B cell (primary cell): ENCODE measurements at regions not wholly inside any gene's neighbourhood (a gene's known extent, or its start where the extent isn't known, plus 50 kb on each side); places are given as distances from the start of the nearest gene placed in this dataset.

ENCODE experiments used
- ATAC-seq: fragments of 200-7000 bp; cut with Tn5 transposase; one replicate; pipeline ENCODE4 v1.10.0; 2021; ENCODE audit warnings: low read depth, mild to moderate bottlenecking, moderate number of reproducible peaks, moderate library complexity
- CTCF ChIA-PET: fragments of 350-600 bp; sonication (Branson Sonifier 250); formaldehyde crosslinking; loops from one replicate; lab custom pipeline; 2021; ENCODE audit warnings: antibody characterized with exemption, inconsistent platforms; lab: Charles Lee
- POLR2A ChIA-PET: fragments of 350-600 bp; sonication (Branson Sonifier 250); formaldehyde crosslinking; loops from one replicate; lab custom pipeline; 2021; ENCODE audit warnings: antibody characterized with exemption; lab: Charles Lee
- DNase-seq: peaks from one replicate; pipeline ENCODE4 v3.0.0; 2013
- H2AFZ ChIP-seq: 2 replicates; pipeline ENCODE4 v1.6.1; 2012; ENCODE audit warnings: mild to moderate bottlenecking, low read depth, low read length; ENCODE audit not compliant: insufficient read depth, poor library complexity, severe bottlenecking
- H3K27ac ChIP-seq, 2 donors: 1 replicate in 1 of 2; 2 replicates in 1 of 2; pipeline ENCODE4 v1.5.1; 2012 to 2013; ENCODE audit warnings: low read length in 2 of 2, mild to moderate bottlenecking in 2 of 2, moderate library complexity in 1 of 2
- H3K27me3 ChIP-seq, 4 experiments: fragments of 200-600 bp in 1 of 4; sonication (generic) in 1 of 4; replicated peaks in 1 of 4; 1 replicate in 2 of 4; 2 replicates in 2 of 4; pipeline versions ENCODE4 v1.6.1 to v1.7.0; 2013 to 2016; ENCODE audit warnings: low read length in 3 of 4, mild to moderate bottlenecking in 2 of 4, mixed read lengths in 1 of 4, moderate library complexity in 1 of 4; ENCODE audit not compliant: insufficient read depth in 4 of 4, control insufficient read depth in 3 of 4; ENCODE audit errors: control extremely low read depth in 1 of 4
- H3K36me3 ChIP-seq, 2 experiments: replicated peaks in 1 of 2; 1 replicate in 1 of 2; 2 replicates in 1 of 2; pipeline versions ENCODE4 v1.6.1 to v1.7.1; 2013; ENCODE audit warnings: low read length in 1 of 2; ENCODE audit not compliant: insufficient read depth in 2 of 2, control insufficient read depth in 1 of 2; ENCODE audit errors: control extremely low read depth in 1 of 2, extremely low read depth in 1 of 2
- H3K4me1 ChIP-seq, 2 donors: fragments of 200-600 bp in 1 of 2; sonication (generic) in 1 of 2; 1 replicate in 1 of 2; 2 replicates in 1 of 2; pipeline versions ENCODE4 v1.5.1 to v1.6.1; 2013 to 2017; ENCODE audit warnings: low read length in 2 of 2; ENCODE audit not compliant: control insufficient read depth in 2 of 2, insufficient read depth in 2 of 2
- H3K4me2 ChIP-seq: replicated peaks from 2 replicates; pipeline ENCODE3; 2012; ENCODE audit warnings: mild to moderate bottlenecking, low read depth, low read length; ENCODE audit not compliant: poor library complexity, severe bottlenecking
- H3K4me3 ChIP-seq, 5 experiments: fragments of 200-600 bp in 1 of 5; sonication (generic) in 1 of 5; 1 replicate in 3 of 5; 2 replicates in 2 of 5; pipeline versions ENCODE4 v1.5.1 to v1.7.0; 2011 to 2016; ENCODE audit warnings: low read length in 4 of 5, mild to moderate bottlenecking in 4 of 5, low read depth in 2 of 5, control low read depth in 1 of 5, moderate library complexity in 1 of 5; ENCODE audit not compliant: insufficient read depth in 1 of 5; ENCODE audit errors: control extremely low read depth in 1 of 5, extremely low read depth in 1 of 5
- H3K79me2 ChIP-seq: fragments of 200-600 bp; sonication (generic); one replicate; pipeline ENCODE4 v1.6.0; 2016; ENCODE audit warnings: low read length; ENCODE audit not compliant: control insufficient read depth, insufficient read depth
- H3K9ac ChIP-seq: fragments of 200-600 bp; sonication (generic); 2 replicates; pipeline ENCODE4 v1.6.1; 2017; ENCODE audit warnings: mild to moderate bottlenecking, low read length, moderate library complexity
- H3K9me3 ChIP-seq, 3 donors: one replicate each; pipeline versions ENCODE4 v1.6.1 to v1.7.1; 2013; ENCODE audit warnings: low read length in 2 of 3; ENCODE audit not compliant: control insufficient read depth in 2 of 3, insufficient read depth in 1 of 3; ENCODE audit errors: control extremely low read depth in 1 of 3
- H4K20me1 ChIP-seq: 2 replicates; pipeline ENCODE4 v1.6.0; 2012; ENCODE audit warnings: mild to moderate bottlenecking, low read length; ENCODE audit not compliant: insufficient read depth, control insufficient read depth, poor library complexity, severe bottlenecking
- H3K27ac Mint-ChIP-seq: one replicate; pipeline ENCODE4 v1.8.0; 2021; ENCODE audit warnings: mixed read lengths
- H3K27me3 Mint-ChIP-seq: one replicate; pipeline ENCODE4 v1.8.0; 2021; ENCODE audit warnings: mixed read lengths
- H3K4me1 Mint-ChIP-seq: one replicate; pipeline ENCODE4 v1.8.0; 2021; ENCODE audit warnings: mixed read lengths
- H3K4me3 Mint-ChIP-seq: one replicate; pipeline ENCODE4 v1.8.0; 2021; ENCODE audit warnings: mixed read lengths
- H3K9me3 Mint-ChIP-seq: one replicate; pipeline ENCODE4 v1.8.0; 2022; ENCODE audit warnings: mixed read lengths; ENCODE audit not compliant: insufficient read depth
- EZH2 ChIP-seq: IDR thresholded peaks from 2 replicates; pipeline ENCODE4 v1.6.1; 2012; ENCODE audit warnings: borderline replicate concordance, low read depth, mild to moderate bottlenecking, moderate library complexity, low read length; ENCODE audit not compliant: insufficient read depth, poor library complexity, severe bottlenecking
- WGBS: methylation state at CpG from one replicate; pipeline ENCODE4 v1.1.5; 2013; ENCODE audit warnings: missing lambda C conversion rate; ENCODE audit not compliant: insufficient coverage; 5-methylcytosine and 5-hydroxymethylcytosine counted together
- intact Hi-C: fragments of 100-400 bp; cut with micrococcal nuclease; formaldehyde crosslinking; loops from one replicate; pipeline ENCODE4 v1.10.0; 2022
- TF ChIP-seq, protein P1 (sequence below): fragments of 200-600 bp; IDR thresholded peaks from one replicate; pipeline ENCODE4 v1.8.0; 2022; ENCODE audit warnings: antibody characterized with exemption, mild to moderate bottlenecking

DNA sequence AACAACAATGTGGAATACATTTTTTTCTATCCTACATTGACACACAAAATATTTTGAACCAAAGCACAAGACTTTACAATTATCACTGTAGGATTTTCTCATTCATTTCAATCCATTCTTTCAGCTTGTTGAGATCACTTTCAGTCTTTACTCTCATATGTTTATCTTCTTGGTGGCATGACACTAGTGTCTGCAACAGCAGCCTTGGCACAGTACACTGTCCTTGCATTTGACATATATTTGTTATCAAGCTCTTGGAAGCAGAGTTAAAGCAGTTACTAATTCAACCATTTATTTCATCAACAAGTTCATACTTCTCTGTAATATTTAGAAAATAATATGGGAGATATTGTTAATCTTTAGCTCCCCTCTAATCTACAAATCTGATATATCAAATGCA lies 922.4 kb upstream of the ADGRL2 start:
- Histone ChIP-seq H3K79me2 (no peaks in the 10 kb centered on the region), H3K9me3 (no peaks in the 10 kb centered on the region), H2AFZ (no peak overlapping the region), H3K4me2 (no peak overlapping the region), H3K36me3 (no peaks in the 10 kb centered on the region), H3K4me3 (no peak overlapping the region), H3K27ac (no peak overlapping the region), H4K20me1 (no peaks in the 10 kb centered on the region), H3K9ac (no peak overlapping the region), H3K27me3 (no peaks in the 10 kb centered on the region), H3K4me1 (no peaks in the 10 kb centered on the region)
- H3K27me3 Mint-ChIP-seq, result no peaks in the 10 kb centered on the region
- peaks cover 2% of the 10 kb centered on the region for H3K9me3 Mint-ChIP-seq
- ChIA-PET CTCF (no interaction called here), POLR2A (no interaction called here)
- H3K4me3 Mint-ChIP-seq, result no peak overlapping the region
- no peak overlapping the region for H3K27ac Mint-ChIP-seq
- intact Hi-C loops, result no loop called here
- H3K4me1 Mint-ChIP-seq, result no peaks in the 10 kb centered on the region
- ATAC-seq (no peak), DNase-seq (no peak)
- TF ChIP-seq, protein P1, sequence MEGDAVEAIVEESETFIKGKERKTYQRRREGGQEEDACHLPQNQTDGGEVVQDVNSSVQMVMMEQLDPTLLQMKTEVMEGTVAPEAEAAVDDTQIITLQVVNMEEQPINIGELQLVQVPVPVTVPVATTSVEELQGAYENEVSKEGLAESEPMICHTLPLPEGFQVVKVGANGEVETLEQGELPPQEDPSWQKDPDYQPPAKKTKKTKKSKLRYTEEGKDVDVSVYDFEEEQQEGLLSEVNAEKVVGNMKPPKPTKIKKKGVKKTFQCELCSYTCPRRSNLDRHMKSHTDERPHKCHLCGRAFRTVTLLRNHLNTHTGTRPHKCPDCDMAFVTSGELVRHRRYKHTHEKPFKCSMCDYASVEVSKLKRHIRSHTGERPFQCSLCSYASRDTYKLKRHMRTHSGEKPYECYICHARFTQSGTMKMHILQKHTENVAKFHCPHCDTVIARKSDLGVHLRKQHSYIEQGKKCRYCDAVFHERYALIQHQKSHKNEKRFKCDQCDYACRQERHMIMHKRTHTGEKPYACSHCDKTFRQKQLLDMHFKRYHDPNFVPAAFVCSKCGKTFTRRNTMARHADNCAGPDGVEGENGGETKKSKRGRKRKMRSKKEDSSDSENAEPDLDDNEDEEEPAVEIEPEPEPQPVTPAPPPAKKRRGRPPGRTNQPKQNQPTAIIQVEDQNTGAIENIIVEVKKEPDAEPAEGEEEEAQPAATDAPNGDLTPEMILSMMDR, result no peak
- TF ChIP-seq EZH2, result no peak

DNA sequence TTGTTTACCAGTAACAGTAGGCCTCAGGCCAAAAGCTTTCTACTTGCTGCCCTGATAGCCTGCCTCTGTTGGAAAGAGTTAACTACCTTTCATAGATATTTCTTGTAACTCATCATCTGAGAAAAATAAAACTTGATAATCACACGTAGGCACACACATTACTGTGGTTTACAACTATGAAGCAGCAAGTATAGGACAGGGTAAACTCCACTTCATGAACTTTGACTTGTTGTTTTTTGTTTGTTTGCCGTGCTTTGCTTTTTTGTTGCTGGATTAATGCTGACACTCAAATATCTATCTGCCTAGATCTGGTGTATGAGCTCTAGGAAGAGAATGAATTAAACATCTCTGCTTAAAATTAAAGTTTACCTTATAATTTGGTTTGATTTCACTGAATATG lies 924.7 kb upstream of the ADGRL2 start:
- Histone ChIP-seq H3K9ac (no peak overlapping the region), H3K36me3 (no peaks in the 10 kb centered on the region), H3K27ac (no peak overlapping the region), H3K4me1 (no peaks in the 10 kb centered on the region), H2AFZ (no peak overlapping the region), H4K20me1 (no peaks in the 10 kb centered on the region), H3K27me3 (no peaks in the 10 kb centered on the region), H3K79me2 (no peaks in the 10 kb centered on the region), H3K4me2 (no peak overlapping the region), H3K9me3 (no peaks in the 10 kb centered on the region), H3K4me3 (no peak overlapping the region)
- Mint-ChIP-seq H3K4me1 (no peaks in the 10 kb centered on the region), H3K9me3 (peaks cover 2% of the 10 kb centered on the region), H3K27me3 (no peaks in the 10 kb centered on the region), H3K4me3 (no peak overlapping the region), H3K27ac (no peak overlapping the region)
- DNase-seq (no peak), ATAC-seq (no peak)
- ChIA-PET CTCF (no interaction called here), POLR2A (no interaction called here)
- no CpG with 5 or more reads among the region's 2 CpGs for WGBS
- intact Hi-C loops, result no loop called here
- TF ChIP-seq EZH2, result no peak
- TF ChIP-seq, protein P1, result no peak
